A549 (cell line): ENCODE measurements at regions not wholly inside any gene's neighbourhood (a gene's known extent, or its start where the extent isn't known, plus 50 kb on each side); places are given as distances from the start of the nearest gene placed in this dataset.

Experiments used
- ATAC-seq, 2 experiments: fragments of 200-7000 bp in 1 of 2; fragments of >200 bp in 1 of 2; cut with Nextera tagmentation in 1 of 2; cut with Tn5 transposase in 1 of 2; 3 replicates each; pipeline versions ENCODE4 v1.8.0 to v1.9.1; 2018 to 2020; ENCODE audit warnings: mild to moderate bottlenecking in 1 of 2, moderate library complexity in 1 of 2
- CTCF ChIA-PET: fragments of 300-600 bp; sonication (Branson Sonifier 250); formaldehyde crosslinking; extraction: SDS; loops from one replicate; lab custom pipeline; 2021; ENCODE audit warnings: antibody characterized with exemption, inconsistent platforms; lab: Yijun Ruan, JAX
- POLR2A ChIA-PET: fragments of 350-600 bp; formaldehyde crosslinking; extraction: SDS; loops from one replicate; lab custom pipeline; 2021; ENCODE audit warnings: antibody characterized with exemption, inconsistent platforms; lab: Yijun Ruan, JAX
- DNase-seq, 2 experiments: peaks; one replicate each; pipeline versions ENCODE4 v3.0.0 to v3.0.0-alpha.2; 2011 to 2016; ENCODE audit warnings: low read depth in 1 of 2, low spot score in 1 of 2
- FAIRE-seq: peaks from 2 replicates; lab custom pipeline; 2011; peaks lifted over from hg19 to GRCh38; lab: Jason Lieb, UNC
- H3K27ac ChIP-seq, 2 experiments: fragments of >200 bp; sonication (Bioruptor Twin); formaldehyde crosslinking; 3 replicates each; pipeline ENCODE4 v1.5.1; 2016 to 2017
- H3K4me1 ChIP-seq: fragments of >200 bp; sonication (Bioruptor Twin); formaldehyde crosslinking; 3 replicates; pipeline ENCODE4 v1.6.1; 2016
- H3K4me2 ChIP-seq: fragments of >200 bp; sonication (Bioruptor Twin); formaldehyde crosslinking; 3 replicates; pipeline ENCODE4 v1.6.1; 2016
- H3K4me3 ChIP-seq: fragments of >200 bp; sonication (Bioruptor Twin); formaldehyde crosslinking; 3 replicates; pipeline ENCODE4 v1.5.1; 2016
- H3K9me3 ChIP-seq: fragments of >200 bp; sonication (Bioruptor Twin); formaldehyde crosslinking; 3 replicates; pipeline ENCODE4 v1.6.1; 2016
- CBX2 ChIP-seq: fragments of 200-600 bp; sonication (generic); IDR thresholded peaks from 2 replicates; pipeline ENCODE4 v1.6.1; 2016; ENCODE audit warnings: low read depth, mild to moderate bottlenecking, borderline replicate concordance
- CTCF ChIP-seq: fragments of >200 bp; sonication (Bioruptor Twin); formaldehyde crosslinking; IDR thresholded peaks from 3 replicates; pipeline ENCODE4 v1.5.1; 2016
- EHMT2 ChIP-seq: fragments of 200-600 bp; sonication (generic); IDR thresholded peaks from 2 replicates; pipeline ENCODE4 v1.6.1; 2016; ENCODE audit warnings: antibody characterized with exemption, low read depth, mild to moderate bottlenecking, moderate library complexity
- ELK1 ChIP-seq: fragments of 150-350 bp; IDR thresholded peaks from 2 replicates; pipeline ENCODE4 v1.6.1; 2014; ENCODE audit warnings: low read depth, mild to moderate bottlenecking, low read length
- EP300 ChIP-seq, 2 experiments: fragments of >200 bp; sonication (Bioruptor Twin); formaldehyde crosslinking; IDR thresholded peaks; 2 replicates in 1 of 2; 3 replicates in 1 of 2; pipeline ENCODE4 v1.6.1; 2016 to 2017
- ESRRA ChIP-seq: fragments of 150-350 bp; IDR thresholded peaks from 2 replicates; pipeline ENCODE4 v1.6.1; 2014; ENCODE audit warnings: mild to moderate bottlenecking, low read length, borderline replicate concordance
- GATA3 ChIP-seq: IDR thresholded peaks from 2 replicates; pipeline ENCODE4 v1.6.1; 2012; ENCODE audit warnings: borderline replicate concordance
- HDAC2 ChIP-seq: fragments of 200-600 bp; sonication (generic); IDR thresholded peaks from 2 replicates; pipeline ENCODE4 v1.6.1; 2016
- HEYL ChIP-seq: fragments of 250-450 bp; sonication (Bioruptor Pico); IDR thresholded peaks from 2 replicates; pipeline ENCODE4 v1.8.0; 2021; ENCODE audit warnings: mild to moderate bottlenecking, moderate library complexity
- HOXA7 ChIP-seq: fragments of 250-450 bp; sonication (Bioruptor Pico); IDR thresholded peaks from 2 replicates; pipeline ENCODE4 v1.5.0; 2020; ENCODE audit warnings: mild to moderate bottlenecking, moderate library complexity
- HOXB5 ChIP-seq: fragments of 250-450 bp; sonication (Bioruptor Pico); IDR thresholded peaks from 2 replicates; pipeline ENCODE4 v1.5.0; 2020; ENCODE audit warnings: mild to moderate bottlenecking, moderate library complexity
- MYC ChIP-seq: IDR thresholded peaks from 2 replicates; pipeline ENCODE4 v1.6.1; 2012; ENCODE audit warnings: mild to moderate bottlenecking, inconsistent platforms, low read length, improper control_type of control experiment, borderline replicate concordance
- NFE2L2 ChIP-seq: fragments of 150-350 bp; conservative IDR thresholded peaks from 2 replicates; pipeline ENCODE4 v1.6.1; 2014; ENCODE audit warnings: low read length
- NPAS2 ChIP-seq: fragments of 250-450 bp; sonication (Bioruptor Pico); IDR thresholded peaks from 2 replicates; pipeline ENCODE4 v1.8.0; 2022; ENCODE audit warnings: mild to moderate bottlenecking, moderate library complexity, borderline replicate concordance
- NR3C1 ChIP-seq: fragments of >200 bp; sonication (Bioruptor Twin); formaldehyde crosslinking; IDR thresholded peaks from 3 replicates; pipeline ENCODE4 v1.6.1; 2017
- PBX3 ChIP-seq: IDR thresholded peaks from 2 replicates; pipeline ENCODE4 v1.6.1; 2012
- PHF8 ChIP-seq: fragments of 200-600 bp; sonication (generic); IDR thresholded peaks from 2 replicates; pipeline ENCODE4 v1.6.1; 2016; ENCODE audit warnings: low read depth, mild to moderate bottlenecking, antibody characterized with exemption, moderate library complexity, borderline replicate concordance
- POLR2AphosphoS2 ChIP-seq: conservative IDR thresholded peaks from 2 replicates; pipeline ENCODE4 v1.6.1; 2012; ENCODE audit warnings: low read length, improper control_type of control experiment, inconsistent platforms
- RAD21 ChIP-seq, 2 experiments: fragments of >200 bp in 1 of 2; sonication (Bioruptor Twin) in 1 of 2; formaldehyde crosslinking in 1 of 2; IDR thresholded peaks in 1 of 2; conservative IDR thresholded peaks in 1 of 2; 2 replicates in 1 of 2; 3 replicates in 1 of 2; pipeline ENCODE4 v1.6.1; 2012 to 2018; ENCODE audit warnings: inconsistent platforms in 1 of 2
- RARB ChIP-seq: fragments of 250-450 bp; sonication (Bioruptor Pico); IDR thresholded peaks from 2 replicates; pipeline ENCODE4 v1.8.0; 2021; ENCODE audit warnings: mild to moderate bottlenecking, moderate library complexity
- RNF2 ChIP-seq: fragments of 200-600 bp; sonication (generic); IDR thresholded peaks from 2 replicates; pipeline ENCODE4 v1.6.1; 2016; ENCODE audit warnings: low read depth, mild to moderate bottlenecking, antibody characterized with exemption, moderate library complexity, borderline replicate concordance
- SREBF2 ChIP-seq: fragments of 450-650 bp; IDR thresholded peaks from 2 replicates; pipeline ENCODE4 v1.6.1; 2014; ENCODE audit warnings: mild to moderate bottlenecking, moderate library complexity
- TFCP2L1 ChIP-seq: fragments of 250-450 bp; sonication (Bioruptor Pico); IDR thresholded peaks from 2 replicates; pipeline ENCODE4 v1.5.0; 2021; ENCODE audit warnings: mild to moderate bottlenecking
- TP53 ChIP-seq: fragments of 250-450 bp; sonication (Bioruptor Pico); IDR thresholded peaks from 2 replicates; pipeline ENCODE4 v1.5.0; 2021; ENCODE audit warnings: mild to moderate bottlenecking, moderate library complexity
- WGBS: methylation state at CpG from one replicate; pipeline ENCODE4 v1.1.6; 2017; ENCODE audit errors: missing lambda C conversion rate; 5-methylcytosine and 5-hydroxymethylcytosine counted together
- TF ChIP-seq, protein P1 (sequence below): fragments of 450-650 bp; IDR thresholded peaks from 2 replicates; pipeline ENCODE4 v1.6.1; 2014; ENCODE audit warnings: antibody characterized with exemption
- TF ChIP-seq, protein P2 (sequence below): fragments of 250-450 bp; sonication (Bioruptor Pico); IDR thresholded peaks from 2 replicates; pipeline ENCODE4 v1.5.0; 2021; ENCODE audit warnings: mild to moderate bottlenecking, moderate library complexity, borderline replicate concordance

DNA sequence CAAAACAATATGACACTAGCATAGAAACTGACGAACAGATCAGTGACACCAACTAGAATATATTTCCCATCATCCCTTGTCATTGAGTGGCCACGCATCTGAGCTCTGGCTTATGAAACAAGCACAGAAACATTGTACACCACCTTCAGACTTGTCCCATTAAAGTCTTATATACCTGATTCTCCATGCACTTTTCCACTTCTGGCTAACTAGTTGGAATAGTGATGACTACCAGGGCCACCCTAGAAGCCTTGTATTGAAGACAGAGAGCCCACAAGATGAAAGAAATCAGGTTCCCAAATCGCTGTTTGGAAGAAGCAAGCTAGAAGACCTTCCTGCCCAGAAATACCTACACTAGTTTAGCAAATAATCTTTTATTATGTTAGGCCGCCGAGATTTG is 99.7 kb upstream of the PPM1H start:
- FAIRE-seq: peak; percentile 46
- Histone ChIP-seq H3K4me1 (no peaks in the 10 kb centered on the region), H3K4me3 (no peak overlapping the region), H3K9me3 (peaks cover 4% of the 10 kb centered on the region; the same call in 1 of the 3 replicates), H3K27ac (no peak overlapping the region), H3K4me2 (no peak overlapping the region)
- DNase-seq: no peak
- POLR2A ChIA-PET: no interaction called here
- TF ChIP-seq PHF8 (no peak), NFE2L2 (no peak)
- 30% methylated on average over 5 of the region's 5 CpGs for WGBS
- no peak for ATAC-seq
- CTCF ChIA-PET: no interaction called here

DNA sequence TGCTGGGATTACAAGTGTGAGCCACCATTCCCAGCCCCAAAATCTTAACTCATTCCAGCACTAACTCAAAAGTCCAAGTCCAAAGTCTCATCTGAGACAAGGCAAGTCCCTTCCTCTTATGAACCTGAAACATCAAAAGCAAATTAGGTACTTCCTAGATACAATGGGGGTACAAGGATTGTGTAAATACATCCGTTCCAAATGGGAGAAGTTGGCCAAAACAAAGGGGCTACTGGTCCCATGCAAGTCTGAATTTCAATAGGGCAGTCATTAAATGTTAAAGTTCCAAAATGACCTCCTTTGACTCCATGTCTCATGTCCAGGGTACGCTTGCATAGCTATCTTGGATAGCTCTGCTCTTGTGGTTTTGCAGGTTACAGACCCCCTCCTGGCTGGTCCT is 94.7 kb upstream of the PPM1H start:
- no peak for DNase-seq
- CTCF ChIA-PET: no interaction called here
- Histone ChIP-seq H3K4me2 (no peak overlapping the region), H3K4me1 (no peaks in the 10 kb centered on the region), H3K27ac (no peak overlapping the region), H3K9me3 (peaks cover 4% of the 10 kb centered on the region; the same call in 1 of the 3 replicates), H3K4me3 (no peak overlapping the region)
- POLR2A ChIA-PET: no interaction called here
- ATAC-seq: no peak
- no peak for TF ChIP-seq TP53 (CRISPR knock-in tag)
- no peak for TF ChIP-seq NR3C1
- no peak for TF ChIP-seq HOXA7 (CRISPR knock-in tag)
- TF ChIP-seq GATA3: no peak
- no peak for TF ChIP-seq HOXB5 (CRISPR knock-in tag)
- no peak for TF ChIP-seq ESRRA
- TF ChIP-seq HDAC2: no peak
- TF ChIP-seq, all 56 proteins: peak for 0
- 28% methylated on average over 2 of the region's 2 CpGs for WGBS
- no peak for FAIRE-seq

DNA sequence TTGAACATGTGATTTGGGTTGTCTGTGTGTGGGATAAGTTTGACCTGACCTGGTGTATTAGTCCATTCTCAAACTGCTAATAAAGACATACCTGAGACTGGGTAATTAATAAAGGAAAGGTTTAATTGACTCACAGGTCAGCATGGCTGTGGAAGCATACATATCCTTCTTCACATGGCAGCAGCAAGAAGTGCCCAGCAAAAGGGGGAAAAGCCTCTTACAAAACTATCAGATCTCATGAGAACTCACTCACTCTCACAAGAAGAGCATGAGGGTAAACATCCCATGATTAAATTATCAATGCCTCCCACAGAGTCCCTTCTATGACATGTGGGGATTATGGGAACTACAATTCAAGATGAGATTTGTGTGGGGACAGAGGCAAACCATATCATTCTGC is 94.0 kb upstream of the PPM1H start:
- DNase-seq: no peak
- FAIRE-seq: no peak
- no peaks in the 10 kb centered on the region for H3K4me1 ChIP-seq
- ChIA-PET CTCF (no interaction called here), POLR2A (no interaction called here)
- H3K4me2 ChIP-seq: no peak overlapping the region
- H3K27ac ChIP-seq: no peak overlapping the region
- peaks cover 4% of the 10 kb centered on the region; the same call in 1 of the 3 replicates for H3K9me3 ChIP-seq
- no peak for TF ChIP-seq CTCF
- TF ChIP-seq, protein P1, sequence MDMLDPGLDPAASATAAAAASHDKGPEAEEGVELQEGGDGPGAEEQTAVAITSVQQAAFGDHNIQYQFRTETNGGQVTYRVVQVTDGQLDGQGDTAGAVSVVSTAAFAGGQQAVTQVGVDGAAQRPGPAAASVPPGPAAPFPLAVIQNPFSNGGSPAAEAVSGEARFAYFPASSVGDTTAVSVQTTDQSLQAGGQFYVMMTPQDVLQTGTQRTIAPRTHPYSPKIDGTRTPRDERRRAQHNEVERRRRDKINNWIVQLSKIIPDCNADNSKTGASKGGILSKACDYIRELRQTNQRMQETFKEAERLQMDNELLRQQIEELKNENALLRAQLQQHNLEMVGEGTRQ: no peak
- no peak for TF ChIP-seq TFCP2L1 (CRISPR knock-in tag)
- no peak for TF ChIP-seq SREBF2
- no peak for TF ChIP-seq EHMT2
- no peak for TF ChIP-seq PBX3
- TF ChIP-seq POLR2AphosphoS2: no peak
- no peak for TF ChIP-seq TP53 (CRISPR knock-in tag)
- TF ChIP-seq, all 56 proteins: peak for 0
- no peak for ATAC-seq
- no peak overlapping the region for H3K4me3 ChIP-seq

- ATAC-seq (no peak), DNase-seq (no peak), FAIRE-seq (no peak)
- Histone ChIP-seq H3K27ac (no peak overlapping the region), H3K9me3 (no peaks in the 10 kb centered on the region), H3K4me3 (no peak overlapping the region), H3K4me1 (no peaks in the 10 kb centered on the region), H3K4me2 (no peak overlapping the region)
- ChIA-PET POLR2A (no interaction called here), CTCF (no interaction called here)
- TF ChIP-seq, protein P2, sequence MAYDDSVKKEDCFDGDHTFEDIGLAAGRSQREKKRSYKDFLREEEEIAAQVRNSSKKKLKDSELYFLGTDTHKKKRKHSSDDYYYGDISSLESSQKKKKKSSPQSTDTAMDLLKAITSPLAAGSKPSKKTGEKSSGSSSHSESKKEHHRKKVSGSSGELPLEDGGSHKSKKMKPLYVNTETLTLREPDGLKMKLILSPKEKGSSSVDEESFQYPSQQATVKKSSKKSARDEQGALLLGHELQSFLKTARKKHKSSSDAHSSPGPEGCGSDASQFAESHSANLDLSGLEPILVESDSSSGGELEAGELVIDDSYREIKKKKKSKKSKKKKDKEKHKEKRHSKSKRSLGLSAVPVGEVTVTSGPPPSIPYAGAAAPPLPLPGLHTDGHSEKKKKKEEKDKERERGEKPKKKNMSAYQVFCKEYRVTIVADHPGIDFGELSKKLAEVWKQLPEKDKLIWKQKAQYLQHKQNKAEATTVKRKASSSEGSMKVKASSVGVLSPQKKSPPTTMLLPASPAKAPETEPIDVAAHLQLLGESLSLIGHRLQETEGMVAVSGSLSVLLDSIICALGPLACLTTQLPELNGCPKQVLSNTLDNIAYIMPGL: no peak
- no peak for TF ChIP-seq RAD21 (conservative IDR thresholded peaks at IDR 0.05 in 1 of 2, IDR thresholded peaks at IDR 0.05 in 1 of 2)
- no peak for TF ChIP-seq NPAS2
- no peak for TF ChIP-seq CBX2
- no peak for TF ChIP-seq HEYL (CRISPR knock-in tag)
- no peak for TF ChIP-seq RNF2
- no peak for TF ChIP-seq RARB (CRISPR knock-in tag)
- TF ChIP-seq ELK1: no peak
- TF ChIP-seq EP300 (IDR thresholded peaks at IDR 0.05): no peak
- TF ChIP-seq MYC: no peak
- TF ChIP-seq EHMT2: no peak
- no peak for TF ChIP-seq HOXB5 (CRISPR knock-in tag)
Measured at GRCh38 chr12:63025116-63025515, 90.2 kb upstream of the PPM1H start.
